H9 (cell line): ENCODE measurements at regions not wholly inside any gene's neighbourhood (a gene's known extent, or its start where the extent isn't known, plus 50 kb on each side); places are given as distances from the start of the nearest gene placed in this dataset.

Experiments
- DNase-seq: peaks from one replicate; pipeline ENCODE4 v3.0.0-alpha.2; 2017
- H2AFZ ChIP-seq: one replicate; pipeline ENCODE4 v1.6.1; 2013; ENCODE audit warnings: mild to moderate bottlenecking, low read length, control low read depth, moderate library complexity
- H2AK5ac ChIP-seq: 2 replicates; pipeline ENCODE4 v1.6.1; 2013; ENCODE audit warnings: low read length, control low read depth, mixed read lengths; ENCODE audit not compliant: insufficient read length
- H2BK120ac ChIP-seq: one replicate; pipeline ENCODE4 v1.6.1; 2013; ENCODE audit warnings: low read depth, mild to moderate bottlenecking, low read length, control low read depth, inconsistent platforms; ENCODE audit not compliant: poor library complexity, severe bottlenecking
- H2BK12ac ChIP-seq: 2 replicates; pipeline ENCODE4 v1.6.1; 2013; ENCODE audit warnings: low read length, control low read depth, mixed read lengths, low read depth; ENCODE audit not compliant: insufficient read length
- H2BK15ac ChIP-seq: 2 replicates; pipeline ENCODE4 v1.6.1; 2013; ENCODE audit warnings: low read depth, low read length, control low read depth
- H2BK20ac ChIP-seq: one replicate; pipeline ENCODE4 v1.6.1; 2013; ENCODE audit warnings: low read depth, mild to moderate bottlenecking, low read length, control low read depth, inconsistent platforms; ENCODE audit not compliant: poor library complexity, severe bottlenecking
- H2BK5ac ChIP-seq: 2 replicates; pipeline ENCODE4 v1.6.1; 2013; ENCODE audit warnings: low read length, control low read depth, mixed read lengths; ENCODE audit not compliant: insufficient read length
- H3K14ac ChIP-seq: 2 replicates; pipeline ENCODE4 v1.6.1; 2013; ENCODE audit warnings: low read length, control low read depth; ENCODE audit not compliant: insufficient read depth
- H3K18ac ChIP-seq: 2 replicates; pipeline ENCODE4 v1.6.1; 2013; ENCODE audit warnings: low read depth, mild to moderate bottlenecking, mixed read lengths, low read length, control low read depth; ENCODE audit not compliant: insufficient read length
- H3K23ac ChIP-seq: 2 replicates; pipeline ENCODE4 v1.6.1; 2013; ENCODE audit warnings: low read length, control low read depth, mixed read lengths, low read depth; ENCODE audit not compliant: insufficient read length
- H3K23me2 ChIP-seq: 2 replicates; pipeline ENCODE4 v1.6.1; 2013; ENCODE audit warnings: low read depth, mild to moderate bottlenecking, mixed read lengths, low read length, control low read depth; ENCODE audit not compliant: insufficient read length, poor library complexity, severe bottlenecking
- H3K27ac ChIP-seq: 2 replicates; pipeline ENCODE4 v1.5.1; 2013; ENCODE audit warnings: low read length, control low read depth, mixed read lengths, low read depth; ENCODE audit not compliant: insufficient read length
- H3K27me3 ChIP-seq: 2 replicates; pipeline ENCODE4 v1.6.1; 2013; ENCODE audit warnings: low read length, control low read depth, inconsistent platforms; ENCODE audit not compliant: insufficient read depth
- H3K4ac ChIP-seq: 2 replicates; pipeline ENCODE4 v1.6.1; 2013; ENCODE audit warnings: low read depth, mild to moderate bottlenecking, control low read depth, inconsistent platforms, low read length, moderate library complexity
- H3K4me1 ChIP-seq: 2 replicates; pipeline ENCODE4 v1.6.1; 2013; ENCODE audit warnings: low read length, control low read depth, inconsistent platforms; ENCODE audit not compliant: insufficient read depth
- H3K4me2 ChIP-seq: 2 replicates; pipeline ENCODE4 v1.6.1; 2013; ENCODE audit warnings: low read length, control low read depth, mixed read lengths; ENCODE audit not compliant: insufficient read length, insufficient read depth
- H3K56ac ChIP-seq: 2 replicates; pipeline ENCODE4 v1.6.1; 2013; ENCODE audit warnings: low read depth, mild to moderate bottlenecking, mixed read lengths, low read length, control low read depth; ENCODE audit not compliant: insufficient read length
- H3K79me1 ChIP-seq: 2 replicates; pipeline ENCODE4 v1.6.1; 2013; ENCODE audit warnings: low read depth, mild to moderate bottlenecking, moderate library complexity, low read length, control low read depth, inconsistent platforms; ENCODE audit not compliant: insufficient read depth, poor library complexity, severe bottlenecking
- H3K79me2 ChIP-seq: 2 replicates; pipeline ENCODE4 v1.6.1; 2013; ENCODE audit warnings: low read length, control low read depth, inconsistent platforms; ENCODE audit not compliant: insufficient read depth
- H3K9ac ChIP-seq: 2 replicates; pipeline ENCODE4 v1.6.1; 2013; ENCODE audit warnings: low read length, control low read depth, mixed read lengths; ENCODE audit not compliant: insufficient read length; ENCODE audit errors: extremely low read depth
- H3K9me3 ChIP-seq: one replicate; pipeline ENCODE4 v1.6.1; 2013; ENCODE audit warnings: low read depth, low read length, inconsistent platforms; ENCODE audit not compliant: control insufficient read depth
- H3T11ph ChIP-seq: one replicate; pipeline ENCODE4 v1.6.1; 2013; ENCODE audit warnings: mild to moderate bottlenecking, low read length, control low read depth, inconsistent platforms
- H4K20me1 ChIP-seq: one replicate; pipeline ENCODE4 v1.6.1; 2013; ENCODE audit not compliant: control insufficient read depth, insufficient read length, insufficient read depth
- H4K5ac ChIP-seq: 2 replicates; pipeline ENCODE4 v1.6.1; 2013; ENCODE audit warnings: low read depth, mild to moderate bottlenecking, mixed read lengths, low read length, control low read depth; ENCODE audit not compliant: insufficient read length
- H4K8ac ChIP-seq: replicated peaks from 2 replicates; pipeline ENCODE4 v1.6.1; 2013; ENCODE audit warnings: low read length, control low read depth, mixed read lengths, low read depth; ENCODE audit not compliant: insufficient read length
- H4K91ac ChIP-seq: 2 replicates; pipeline ENCODE4 v1.6.1; 2013; ENCODE audit warnings: low read depth, mild to moderate bottlenecking, moderate library complexity, mixed read lengths, low read length, control low read depth; ENCODE audit not compliant: insufficient read length
- H3K27ac Mint-ChIP-seq, 3 experiments: 2 replicates in 2 of 3; 3 replicates in 1 of 3; pipeline ENCODE4 v1.8.0; 2020 to 2021; ENCODE audit warnings: mixed read lengths in 3 of 3, mild to moderate bottlenecking in 1 of 3, moderate library complexity in 1 of 3
- H3K27me3 Mint-ChIP-seq: 2 replicates; pipeline ENCODE4 v1.8.0; 2021; ENCODE audit warnings: low read depth, mild to moderate bottlenecking, moderate library complexity, mixed read lengths
- H3K36me3 Mint-ChIP-seq, 3 experiments: 2 replicates in 2 of 3; 3 replicates in 1 of 3; pipeline ENCODE4 v1.8.0; 2020 to 2021; ENCODE audit warnings: low read depth in 3 of 3, mixed read lengths in 3 of 3; ENCODE audit not compliant: insufficient read depth in 1 of 3
- H3K4me1 Mint-ChIP-seq, 2 experiments: 2 replicates each; pipeline ENCODE4 v1.8.0; 2020; ENCODE audit warnings: mixed read lengths in 2 of 2
- H3K4me3 Mint-ChIP-seq, 2 experiments: 2 replicates in 1 of 2; 3 replicates in 1 of 2; pipeline ENCODE4 v1.8.0; 2020 to 2021; ENCODE audit warnings: mild to moderate bottlenecking in 2 of 2, mixed read lengths in 2 of 2, moderate library complexity in 1 of 2
- H3K9me3 Mint-ChIP-seq, 2 experiments: 2 replicates in 1 of 2; 3 replicates in 1 of 2; pipeline ENCODE4 v1.8.0; 2020; ENCODE audit warnings: mild to moderate bottlenecking in 2 of 2, mixed read lengths in 2 of 2, moderate library complexity in 1 of 2
- CTCF ChIP-seq: fragments of 200-600 bp; sonication (generic); conservative IDR thresholded peaks from 3 replicates; pipeline ENCODE4 v1.8.0; 2021; ENCODE audit warnings: antibody characterized with exemption, mild to moderate bottlenecking

GRCh38 chr4:67101612-67102011 lies 443.7 kb downstream of the CENPC start:
- no peak overlapping the region for H3K27ac Mint-ChIP-seq
- Histone ChIP-seq H2BK20ac (no peak overlapping the region), H2AK5ac (no peak overlapping the region), H2BK120ac (no peak overlapping the region), H3K18ac (no peak overlapping the region), H3K9ac (no peak overlapping the region), H3K9me3 (no peaks in the 10 kb centered on the region), H3K4me2 (no peak overlapping the region), H3K4me1 (no peaks in the 10 kb centered on the region), H2BK12ac (no peak overlapping the region), H2BK5ac (no peak overlapping the region), H3K56ac (no peak overlapping the region), H3K4ac (no peak overlapping the region), H3K27ac (no peak overlapping the region), H3K23me2 (no peaks in the 10 kb centered on the region), H4K20me1 (no peaks in the 10 kb centered on the region), H4K8ac (no peak overlapping the region), H4K5ac (no peak overlapping the region), H3K79me1 (no peaks in the 10 kb centered on the region), H2AFZ (no peak overlapping the region), H3K14ac (no peak overlapping the region), H3T11ph (no peak overlapping the region), H4K91ac (no peak overlapping the region), H3K27me3 (no peaks in the 10 kb centered on the region), H3K79me2 (no peaks in the 10 kb centered on the region), H2BK15ac (no peak overlapping the region), H3K23ac (no peak overlapping the region)
- H3K27me3 Mint-ChIP-seq: no peaks in the 10 kb centered on the region; the same call in 1 of the 2 replicates
- no peak for DNase-seq
- no peaks in the 10 kb centered on the region for H3K36me3 Mint-ChIP-seq
- H3K9me3 Mint-ChIP-seq: no peaks in the 10 kb centered on the region; a peak in 1 of 5 replicates
- peaks cover 0 to 5% of the 10 kb centered on the region in 2 experiments; a peak in 2 of 4 replicates for H3K4me1 Mint-ChIP-seq
- TF ChIP-seq CTCF: no peak
- no peak overlapping the region for H3K4me3 Mint-ChIP-seq
